H1 (cell line): ENCODE measurements at regions not wholly inside any gene's neighbourhood (a gene's known extent, or its start where the extent isn't known, plus 50 kb on each side); places are given as distances from the start of the nearest gene placed in this dataset.

Experiments
- BACH1 ChIP-seq: IDR thresholded peaks from 2 replicates; pipeline ENCODE4 v1.6.1; 2012; ENCODE audit warnings: low read length, improper control_type of control experiment
- EGR1 ChIP-seq: IDR thresholded peaks from 2 replicates; pipeline ENCODE4 v1.6.1; 2011; ENCODE audit warnings: low read depth, low read length, borderline replicate concordance
- FOSL1 ChIP-seq: IDR thresholded peaks from 2 replicates; pipeline ENCODE4 v1.6.1; 2011; ENCODE audit warnings: mild to moderate bottlenecking, low read depth, low read length, moderate library complexity; ENCODE audit not compliant: insufficient read depth
- KDM5A ChIP-seq: fragments of 200-600 bp; IDR thresholded peaks from 2 replicates; pipeline ENCODE4 v1.7.1; 2012; ENCODE audit warnings: mild to moderate bottlenecking, low read length, inconsistent platforms, mixed read lengths
- POU5F1 ChIP-seq: IDR thresholded peaks from 2 replicates; pipeline ENCODE4 v1.6.1; 2011; ENCODE audit warnings: low read depth, mild to moderate bottlenecking, low read length, moderate library complexity
- RFX5 ChIP-seq: IDR thresholded peaks from 2 replicates; pipeline ENCODE4 v1.6.1; 2011; ENCODE audit warnings: low read depth, low read length, improper control_type of control experiment, borderline replicate concordance
- SUZ12 ChIP-seq: fragments of 200-600 bp; sonication (generic); IDR thresholded peaks from 2 replicates; pipeline ENCODE4 v1.6.1; 2012; ENCODE audit warnings: mild to moderate bottlenecking, inconsistent platforms, low read length, moderate library complexity, mixed read lengths
- TAF1 ChIP-seq: IDR thresholded peaks from 2 replicates; pipeline ENCODE4 v1.6.1; 2011; ENCODE audit warnings: mild to moderate bottlenecking, low read depth, low read length
- TF ChIP-seq, protein P1 (sequence below): IDR thresholded peaks from 2 replicates; pipeline ENCODE4 v1.6.1; 2012; ENCODE audit warnings: inconsistent platforms

DNA sequence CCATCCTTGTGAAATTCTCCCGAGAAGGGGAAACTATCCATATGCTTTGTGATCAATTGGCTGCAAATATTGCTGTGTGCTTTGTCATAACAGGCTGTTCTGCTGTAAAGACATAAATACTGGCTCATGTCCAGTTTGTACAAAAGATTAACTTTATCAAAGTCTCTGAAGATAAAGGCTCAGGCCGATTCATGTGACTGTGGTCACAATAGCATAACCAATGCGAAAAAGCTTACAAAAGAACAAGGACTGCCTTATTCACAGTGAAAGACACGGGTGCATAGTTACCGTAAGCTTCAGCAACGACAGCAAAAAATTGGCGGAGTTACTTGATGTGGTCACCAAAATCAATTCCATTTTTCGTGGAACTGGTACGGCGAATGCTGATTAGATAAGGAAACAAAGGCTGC, 173.6 kb upstream of the CHRM3 start (continued):
- TF ChIP-seq RFX5 = no peak
- no peak for TF ChIP-seq EGR1
- TF ChIP-seq KDM5A = no peak
- TF ChIP-seq FOSL1 = no peak
- TF ChIP-seq BACH1 = no peak
- no peak for TF ChIP-seq SUZ12
- no peak for TF ChIP-seq POU5F1
- TF ChIP-seq, protein P1, sequence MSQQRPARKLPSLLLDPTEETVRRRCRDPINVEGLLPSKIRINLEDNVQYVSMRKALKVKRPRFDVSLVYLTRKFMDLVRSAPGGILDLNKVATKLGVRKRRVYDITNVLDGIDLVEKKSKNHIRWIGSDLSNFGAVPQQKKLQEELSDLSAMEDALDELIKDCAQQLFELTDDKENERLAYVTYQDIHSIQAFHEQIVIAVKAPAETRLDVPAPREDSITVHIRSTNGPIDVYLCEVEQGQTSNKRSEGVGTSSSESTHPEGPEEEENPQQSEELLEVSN = no peak
- TF ChIP-seq TAF1 = no peak
- TF ChIP-seq, all 59 proteins: peak for 0
